ENCODE measurements at regions not wholly inside any gene's neighbourhood (a gene's known extent, or its start where the extent isn't known, plus 50 kb on each side); places are given as distances from the start of the nearest gene placed in this dataset.

- H3K4me3 ChIP-seq (ENCODE audit: control insufficient read depth in 1 of 2, extremely low read depth in 1 of 2, low read length in 1 of 2), result no peak overlapping the region
- H3K4me1 ChIP-seq (ENCODE audit: control insufficient read depth in 1 of 2, extremely low read depth in 1 of 2, insufficient read depth in 2 of 2, low read length in 2 of 2), result no peaks in the 10 kb centered on the region
- H3K27me3 Mint-ChIP-seq, result peaks cover 9 to 30% of the 10 kb centered on the region in 2 donors
- CTCF ChIA-PET, result no interaction called here
- no peaks in the 10 kb centered on the region for H3K36me3 Mint-ChIP-seq
- no peaks in the 10 kb centered on the region for H3K36me3 ChIP-seq (ENCODE audit: control insufficient read depth in 2 of 2, extremely low read depth in 1 of 2, insufficient read depth in 1 of 2, low read length in 1 of 2)
- H3K4me1 Mint-ChIP-seq, result no peaks in the 10 kb centered on the region
- H3K27me3 ChIP-seq (replicated peaks in 1 of 2; ENCODE audit: control insufficient read depth in 2 of 2, extremely low read depth in 1 of 2, insufficient read depth in 2 of 2, low read length in 1 of 2), result peaks cover 0 to 8% of the 10 kb centered on the region in 2 experiments
- DNase-seq (no peak), ATAC-seq (replicated peaks in 1 of 4) (no peak)
- WGBS (ENCODE audit: insufficient coverage), result 94% methylated on average over 5 of the region's 5 CpGs
- POLR2A ChIA-PET, result no interaction called here
- no peak overlapping the region for H3K4me3 Mint-ChIP-seq
- H3K27ac ChIP-seq (ENCODE audit: low read length), result no peak overlapping the region
- no peak overlapping the region for H3K27ac Mint-ChIP-seq
- no peaks in the 10 kb centered on the region for H3K9me3 ChIP-seq
- H3K9me3 Mint-ChIP-seq, result no peaks in the 10 kb centered on the region
These were observed 155.1 kb downstream of the ACTR3 start for GRCh38 chr2:114044985-114045384.

GRCh38 chr2:114046373-114046772 is 156.5 kb downstream of the ACTR3 start:
- Histone ChIP-seq H3K36me3 (ENCODE audit: control insufficient read depth in 2 of 2, extremely low read depth in 1 of 2, insufficient read depth in 1 of 2, low read length in 1 of 2) (no peaks in the 10 kb centered on the region), H3K27me3 (replicated peaks in 1 of 2; ENCODE audit: control insufficient read depth in 2 of 2, extremely low read depth in 1 of 2, insufficient read depth in 2 of 2, low read length in 1 of 2) (peaks cover 0 to 8% of the 10 kb centered on the region in 2 experiments), H3K4me3 (ENCODE audit: control insufficient read depth in 1 of 2, extremely low read depth in 1 of 2, low read length in 1 of 2) (no peak overlapping the region), H3K4me1 (ENCODE audit: control insufficient read depth in 1 of 2, extremely low read depth in 1 of 2, insufficient read depth in 2 of 2, low read length in 2 of 2) (no peaks in the 10 kb centered on the region), H3K9me3 (no peaks in the 10 kb centered on the region), H3K27ac (ENCODE audit: low read length) (no peak overlapping the region)
- Mint-ChIP-seq H3K4me3 (no peak overlapping the region), H3K36me3 (no peaks in the 10 kb centered on the region), H3K27ac (no peak overlapping the region), H3K9me3 (no peaks in the 10 kb centered on the region), H3K27me3 (peaks cover 11 to 34% of the 10 kb centered on the region in 2 donors), H3K4me1 (no peaks in the 10 kb centered on the region)
- no peak for DNase-seq
- WGBS (ENCODE audit: insufficient coverage), result 75% methylated on average over 3 of the region's 5 CpGs
- no peak for ATAC-seq (replicated peaks in 1 of 4)
- ChIA-PET CTCF (no interaction called here), POLR2A (no interaction called here)

- WGBS (ENCODE audit: insufficient coverage), result 71% methylated on average over 2 of the region's 3 CpGs
- no peaks in the 10 kb centered on the region for H3K9me3 ChIP-seq
- DNase-seq (no peak), ATAC-seq (replicated peaks in 1 of 4) (no peak)
- H3K4me1 ChIP-seq (ENCODE audit: control insufficient read depth in 1 of 2, extremely low read depth in 1 of 2, insufficient read depth in 2 of 2, low read length in 2 of 2), result no peaks in the 10 kb centered on the region
- H3K36me3 Mint-ChIP-seq, result no peaks in the 10 kb centered on the region
- ChIA-PET POLR2A (no interaction called here), CTCF (no interaction called here)
- no peak overlapping the region for H3K4me3 Mint-ChIP-seq
- no peaks in the 10 kb centered on the region for H3K36me3 ChIP-seq (ENCODE audit: control insufficient read depth in 2 of 2, extremely low read depth in 1 of 2, insufficient read depth in 1 of 2, low read length in 1 of 2)
- peaks cover 14 to 36% of the 10 kb centered on the region in 2 donors for H3K27me3 Mint-ChIP-seq
- no peak overlapping the region for H3K27ac ChIP-seq (ENCODE audit: low read length)
- no peak overlapping the region for H3K4me3 ChIP-seq (ENCODE audit: control insufficient read depth in 1 of 2, extremely low read depth in 1 of 2, low read length in 1 of 2)
- H3K9me3 Mint-ChIP-seq, result no peaks in the 10 kb centered on the region
- no peaks in the 10 kb centered on the region for H3K4me1 Mint-ChIP-seq
- H3K27me3 ChIP-seq (replicated peaks in 1 of 2; ENCODE audit: control insufficient read depth in 2 of 2, extremely low read depth in 1 of 2, insufficient read depth in 2 of 2, low read length in 1 of 2), result peaks cover 0 to 8% of the 10 kb centered on the region in 2 experiments
- H3K27ac Mint-ChIP-seq, result no peak overlapping the region
These were observed 157.1 kb downstream of the ACTR3 start for GRCh38 chr2:114046866-114047435.

GRCh38 chr2:114049280-114049679 is 159.4 kb downstream of the ACTR3 start:
- Mint-ChIP-seq H3K36me3 (no peaks in the 10 kb centered on the region), H3K27ac (no peak overlapping the region), H3K4me3 (no peak overlapping the region), H3K9me3 (no peaks in the 10 kb centered on the region), H3K4me1 (no peaks in the 10 kb centered on the region), H3K27me3 (peaks cover 20 to 45% of the 10 kb centered on the region in 2 donors)
- ATAC-seq (replicated peaks in 1 of 4) (no peak), DNase-seq (no peak)
- no peaks in the 10 kb centered on the region for H3K9me3 ChIP-seq
- no peaks in the 10 kb centered on the region for H3K4me1 ChIP-seq (ENCODE audit: control insufficient read depth in 1 of 2, extremely low read depth in 1 of 2, insufficient read depth in 2 of 2, low read length in 2 of 2)
- ChIA-PET CTCF (no interaction called here), POLR2A (no interaction called here)
- no peaks in the 10 kb centered on the region for H3K36me3 ChIP-seq (ENCODE audit: control insufficient read depth in 2 of 2, extremely low read depth in 1 of 2, insufficient read depth in 1 of 2, low read length in 1 of 2)
- H3K27ac ChIP-seq (ENCODE audit: low read length), result no peak overlapping the region
- H3K4me3 ChIP-seq (ENCODE audit: control insufficient read depth in 1 of 2, extremely low read depth in 1 of 2, low read length in 1 of 2), result no peak overlapping the region
- WGBS (ENCODE audit: insufficient coverage), result no CpG with 5 or more reads among the region's 4 CpGs
- H3K27me3 ChIP-seq (replicated peaks in 1 of 2; ENCODE audit: control insufficient read depth in 2 of 2, extremely low read depth in 1 of 2, insufficient read depth in 2 of 2, low read length in 1 of 2), result peaks cover 0 to 6% of the 10 kb centered on the region in 2 experiments

- Histone ChIP-seq H3K9me3 (no peaks in the 10 kb centered on the region), H3K4me1 (ENCODE audit: control insufficient read depth in 1 of 2, extremely low read depth in 1 of 2, insufficient read depth in 2 of 2, low read length in 2 of 2) (no peaks in the 10 kb centered on the region), H3K27ac (ENCODE audit: low read length) (no peak overlapping the region), H3K4me3 (ENCODE audit: control insufficient read depth in 1 of 2, extremely low read depth in 1 of 2, low read length in 1 of 2) (no peak overlapping the region), H3K36me3 (ENCODE audit: control insufficient read depth in 2 of 2, extremely low read depth in 1 of 2, insufficient read depth in 1 of 2, low read length in 1 of 2) (no peaks in the 10 kb centered on the region), H3K27me3 (replicated peaks in 1 of 2; ENCODE audit: control insufficient read depth in 2 of 2, extremely low read depth in 1 of 2, insufficient read depth in 2 of 2, low read length in 1 of 2) (peaks cover 0 to 6% of the 10 kb centered on the region in 2 experiments)
- WGBS (ENCODE audit: insufficient coverage), result 40% methylated on average over 1 of the region's 2 CpGs
- DNase-seq (no peak), ATAC-seq (replicated peaks in 1 of 4) (no peak)
- H3K9me3 Mint-ChIP-seq, result no peaks in the 10 kb centered on the region
- POLR2A ChIA-PET, result no interaction called here
- peaks cover 21 to 45% of the 10 kb centered on the region in 2 donors for H3K27me3 Mint-ChIP-seq
- no peaks in the 10 kb centered on the region for H3K36me3 Mint-ChIP-seq
- H3K4me1 Mint-ChIP-seq, result no peaks in the 10 kb centered on the region
- H3K27ac Mint-ChIP-seq, result no peak overlapping the region
- no peak overlapping the region for H3K4me3 Mint-ChIP-seq
- CTCF ChIA-PET, result no interaction called here
These were observed 159.9 kb downstream of the ACTR3 start for GRCh38 chr2:114049826-114050225.

- H3K36me3 Mint-ChIP-seq, result no peaks in the 10 kb centered on the region
- H3K4me1 Mint-ChIP-seq, result no peaks in the 10 kb centered on the region
- H3K4me3 Mint-ChIP-seq, result no peak overlapping the region
- Histone ChIP-seq H3K4me3 (ENCODE audit: control insufficient read depth in 1 of 2, extremely low read depth in 1 of 2, low read length in 1 of 2) (no peak overlapping the region), H3K9me3 (no peaks in the 10 kb centered on the region), H3K27me3 (replicated peaks in 1 of 2; ENCODE audit: control insufficient read depth in 2 of 2, extremely low read depth in 1 of 2, insufficient read depth in 2 of 2, low read length in 1 of 2) (peaks cover 0 to 2% of the 10 kb centered on the region in 2 experiments), H3K36me3 (ENCODE audit: control insufficient read depth in 2 of 2, extremely low read depth in 1 of 2, insufficient read depth in 1 of 2, low read length in 1 of 2) (no peaks in the 10 kb centered on the region), H3K27ac (ENCODE audit: low read length) (no peak overlapping the region), H3K4me1 (ENCODE audit: control insufficient read depth in 1 of 2, extremely low read depth in 1 of 2, insufficient read depth in 2 of 2, low read length in 2 of 2) (no peaks in the 10 kb centered on the region)
- POLR2A ChIA-PET, result no interaction called here
- ATAC-seq (replicated peaks in 1 of 4), result no peak
- peaks cover 19 to 25% of the 10 kb centered on the region in 2 donors for H3K27me3 Mint-ChIP-seq
- no peak for DNase-seq
- no peaks in the 10 kb centered on the region for H3K9me3 Mint-ChIP-seq
- no peak overlapping the region for H3K27ac Mint-ChIP-seq
- WGBS (ENCODE audit: insufficient coverage), result 70% methylated on average over 3 of the region's 6 CpGs
- CTCF ChIA-PET, result no interaction called here
These were observed 166.6 kb downstream of the ACTR3 start for GRCh38 chr2:114056294-114057143.

Data from T-cell (primary cell).